Heart left ventricle (tissue), 13 donors: ENCODE measurements at regions not wholly inside any gene's neighbourhood (a gene's known extent, or its start where the extent isn't known, plus 50 kb on each side); places are given as distances from the start of the nearest gene placed in this dataset.

Source experiments
- CTCF ChIP-seq, 12 donors: fragments of 200-600 bp; sonication (generic) in 4 of 12; IDR thresholded peaks; one replicate each; pipeline versions ENCODE4 v1.5.0 to v1.8.0; 2018 to 2022; ENCODE audit warnings: antibody characterized with exemption in 12 of 12, mild to moderate bottlenecking in 5 of 12
- POLR2A ChIP-seq, 2 donors: fragments of 450-650 bp; IDR thresholded peaks; one replicate each; pipeline ENCODE4 v1.6.1; 2017; ENCODE audit warnings: antibody characterized with exemption in 2 of 2, mild to moderate bottlenecking in 2 of 2, moderate library complexity in 2 of 2
- donor health status: ischemic (EF 13 %, LVEDD 7.1; RV severe dilation, severe dysfunction).
- donor health status: DM: no; HTN: yes; CAD: no.
- donor health status: DM: no; HTN: no; CAD: no.
- donor health status: ischemic (EF 25% LVEDD 6.9; RV normal size, moderate dysfunction).
- donor health status: ischemic (EF 25% LVEDD 5.7; RV mildly dilated, moderate dysfunction).
- donor health status: ischemic (EF 35%, LVEDD 5.7; RV mildly dilated, moderate dysfunction).
- donor health status: nonischemic (EF 11% LVEDD 7.7; RV severe dilation, severe dysfunction).
- donor health status: DM: yes; HTN: yes; CAD: no.
- donor health status: PGD.
- donor health status: ischemic (EF 29% LVEDD 5.4; RV normal size, mild dysfunction).
- donor health status: nonischemic (EF 23%, LVEDD 6.1; RV moderate dilation, normal function).

GRCh38 chr5:28516722-28517121, 1478.3 kb upstream of the CDH9 start:
- TF ChIP-seq CTCF (IDR thresholded peaks at IDR 0.05) = no peak
- TF ChIP-seq POLR2A (IDR thresholded peaks at IDR 0.05) = no peak
